Transverse colon (tissue), 4 donors: ENCODE measurements at regions not wholly inside any gene's neighbourhood (a gene's known extent, or its start where the extent isn't known, plus 50 kb on each side); places are given as distances from the start of the nearest gene placed in this dataset.

Source experiments
- CTCF ChIP-seq, 5 experiments: fragments of 200-600 bp in 3 of 5; fragments of 450-650 bp in 2 of 5; sonication (generic) in 3 of 5; IDR thresholded peaks; 1 replicate in 2 of 5; 2 replicates in 3 of 5; pipeline ENCODE4 v1.5.1; 2016 to 2017; ENCODE audit warnings: antibody characterized with exemption in 5 of 5, inconsistent platforms in 3 of 5, mild to moderate bottlenecking in 2 of 5, moderate library complexity in 1 of 5
- EP300 ChIP-seq: sonication (generic); formaldehyde crosslinking; IDR thresholded peaks from one replicate; pipeline ENCODE4 v1.6.1; 2017; ENCODE audit warnings: antibody characterized with exemption, low read depth
- POLR2A ChIP-seq: fragments of 450-650 bp; IDR thresholded peaks from one replicate; pipeline ENCODE4 v1.6.1; 2016; ENCODE audit warnings: antibody characterized with exemption, mild to moderate bottlenecking, moderate library complexity
- POLR2AphosphoS5 ChIP-seq, 3 donors: sonication (generic); formaldehyde crosslinking; IDR thresholded peaks; one replicate each; pipeline ENCODE4 v1.6.1; 2016; ENCODE audit warnings: antibody characterized with exemption in 3 of 3

DNA sequence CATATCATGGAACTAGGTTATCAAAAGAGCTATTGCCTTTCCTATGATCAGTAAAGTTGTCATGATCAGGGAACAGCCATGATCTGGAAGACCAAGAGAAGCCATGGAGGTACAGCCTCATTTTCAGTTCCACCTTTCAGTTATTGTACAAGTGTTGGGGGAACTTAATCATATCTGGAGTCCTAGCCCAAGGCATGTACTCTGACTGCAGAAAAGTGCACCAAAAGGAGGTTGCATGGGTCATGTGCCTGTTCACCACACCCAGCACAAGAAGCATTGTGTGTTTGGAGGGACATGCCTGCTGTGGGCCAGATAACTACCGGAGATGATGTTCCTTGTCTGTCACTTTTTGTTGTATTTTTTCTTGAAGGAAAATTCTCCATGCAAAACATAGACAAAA, 185.8 kb upstream of the MAN1A1 start:
- TF ChIP-seq POLR2A = no peak
- TF ChIP-seq CTCF (IDR thresholded peaks at IDR 0.05) = no peak
- no peak for TF ChIP-seq POLR2AphosphoS5 (IDR thresholded peaks at IDR 0.05)
- no peak for TF ChIP-seq EP300
